Endothelial cell of umbilical vein (primary cell): ENCODE measurements at regions not wholly inside any gene's neighbourhood (a gene's known extent, or its start where the extent isn't known, plus 50 kb on each side); places are given as distances from the start of the nearest gene placed in this dataset.

Experiments
- EZH2 ChIP-seq: IDR thresholded peaks from 2 replicates; pipeline ENCODE4 v1.6.1; 2012; ENCODE audit warnings: borderline replicate concordance, low read depth, mild to moderate bottlenecking, moderate library complexity, low read length, inconsistent platforms; ENCODE audit not compliant: severe bottlenecking
- POLR2A ChIP-seq: IDR thresholded peaks from 2 replicates; pipeline ENCODE4 v1.6.1; 2012; ENCODE audit warnings: low read depth, mild to moderate bottlenecking, control low read depth, low read length
- POLR2AphosphoS5 ChIP-seq: IDR thresholded peaks from 2 replicates; pipeline ENCODE4 v1.6.1; 2012; ENCODE audit warnings: low read depth, mild to moderate bottlenecking, control low read depth, low read length, moderate library complexity; ENCODE audit not compliant: insufficient read depth
- TF ChIP-seq, protein P1 (sequence below): IDR thresholded peaks from 2 replicates; pipeline ENCODE4 v1.6.1; 2011; ENCODE audit not compliant: insufficient read depth, insufficient read length
- TF ChIP-seq, protein P2 (sequence below), 2 donors: IDR thresholded peaks; 1 replicate in 1 of 2; 2 replicates in 1 of 2; pipeline ENCODE4 v1.5.1; 2011; ENCODE audit warnings: low read length in 2 of 2, mild to moderate bottlenecking in 2 of 2, moderate library complexity in 2 of 2, control low read depth in 1 of 2, inconsistent platforms in 1 of 2, low read depth in 1 of 2; ENCODE audit not compliant: insufficient read depth in 1 of 2; ENCODE audit errors: extremely low read depth in 1 of 2

GRCh38 chr3:116981089-116981488, 271.5 kb downstream of the TUSC7 start:
- no peak for TF ChIP-seq POLR2A
- TF ChIP-seq POLR2AphosphoS5: no peak
- TF ChIP-seq, protein P1, sequence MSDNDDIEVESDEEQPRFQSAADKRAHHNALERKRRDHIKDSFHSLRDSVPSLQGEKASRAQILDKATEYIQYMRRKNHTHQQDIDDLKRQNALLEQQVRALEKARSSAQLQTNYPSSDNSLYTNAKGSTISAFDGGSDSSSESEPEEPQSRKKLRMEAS: no peak
- no peak for TF ChIP-seq EZH2
- TF ChIP-seq, protein P2, sequence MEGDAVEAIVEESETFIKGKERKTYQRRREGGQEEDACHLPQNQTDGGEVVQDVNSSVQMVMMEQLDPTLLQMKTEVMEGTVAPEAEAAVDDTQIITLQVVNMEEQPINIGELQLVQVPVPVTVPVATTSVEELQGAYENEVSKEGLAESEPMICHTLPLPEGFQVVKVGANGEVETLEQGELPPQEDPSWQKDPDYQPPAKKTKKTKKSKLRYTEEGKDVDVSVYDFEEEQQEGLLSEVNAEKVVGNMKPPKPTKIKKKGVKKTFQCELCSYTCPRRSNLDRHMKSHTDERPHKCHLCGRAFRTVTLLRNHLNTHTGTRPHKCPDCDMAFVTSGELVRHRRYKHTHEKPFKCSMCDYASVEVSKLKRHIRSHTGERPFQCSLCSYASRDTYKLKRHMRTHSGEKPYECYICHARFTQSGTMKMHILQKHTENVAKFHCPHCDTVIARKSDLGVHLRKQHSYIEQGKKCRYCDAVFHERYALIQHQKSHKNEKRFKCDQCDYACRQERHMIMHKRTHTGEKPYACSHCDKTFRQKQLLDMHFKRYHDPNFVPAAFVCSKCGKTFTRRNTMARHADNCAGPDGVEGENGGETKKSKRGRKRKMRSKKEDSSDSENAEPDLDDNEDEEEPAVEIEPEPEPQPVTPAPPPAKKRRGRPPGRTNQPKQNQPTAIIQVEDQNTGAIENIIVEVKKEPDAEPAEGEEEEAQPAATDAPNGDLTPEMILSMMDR (IDR thresholded peaks at IDR 0.05; ENCODE audit: extremely low read depth in 1 of 2, insufficient read depth in 1 of 2, low read depth in 1 of 2, low read length in 2 of 2): no peak
